ENCODE measurements at regions not wholly inside any gene's neighbourhood (a gene's known extent, or its start where the extent isn't known, plus 50 kb on each side); places are given as distances from the start of the nearest gene placed in this dataset.

DNA sequence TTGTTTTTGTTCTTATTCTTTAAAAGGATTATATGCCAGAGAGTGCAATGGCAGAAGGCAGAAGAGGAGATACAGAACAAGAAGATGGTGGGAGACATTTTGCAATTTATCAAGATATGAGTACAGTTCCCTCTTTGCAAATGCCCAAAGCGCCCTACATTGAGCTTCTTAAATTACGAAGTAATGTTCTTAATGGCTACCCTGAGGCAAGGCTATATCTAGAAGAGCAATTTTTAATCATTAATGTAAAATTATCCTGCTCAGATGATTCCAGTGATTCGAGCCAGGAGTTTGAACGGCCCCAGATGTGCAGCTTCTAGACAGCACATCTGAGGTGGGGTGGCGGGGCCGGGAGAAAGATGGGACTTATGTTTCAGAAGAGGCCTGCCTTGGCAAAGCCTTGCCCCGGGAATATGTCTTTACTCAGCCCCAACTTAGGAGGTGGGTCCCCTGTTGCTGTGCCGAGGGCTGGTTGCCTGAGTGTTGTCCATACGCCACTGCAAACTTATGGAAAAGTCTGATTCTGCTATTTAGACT is 84.9 kb upstream of the MLN start:
- Histone ChIP-seq H4K20me1 (ENCODE audit: control insufficient read depth, insufficient read depth, insufficient read length) (no peaks in the 10 kb centered on the region), H3K18ac (ENCODE audit: insufficient read length, low read depth, low read length) (no peak overlapping the region), H3K9me3 (ENCODE audit: control insufficient read depth, low read depth, low read length) (no peaks in the 10 kb centered on the region), H3K23me2 (ENCODE audit: insufficient read length, low read depth, low read length, poor library complexity, severe bottlenecking) (no peaks in the 10 kb centered on the region), H3K4me1 (ENCODE audit: insufficient read depth, low read length) (no peaks in the 10 kb centered on the region), H3K79me1 (ENCODE audit: insufficient read depth, low read depth, low read length, poor library complexity, severe bottlenecking) (no peaks in the 10 kb centered on the region), H2BK20ac (ENCODE audit: low read depth, low read length, poor library complexity, severe bottlenecking) (no peak overlapping the region), H3K27ac (ENCODE audit: insufficient read length, low read depth, low read length) (no peak overlapping the region), H4K5ac (ENCODE audit: insufficient read length, low read depth, low read length) (no peak overlapping the region), H3K56ac (ENCODE audit: insufficient read length, low read depth, low read length) (no peak overlapping the region), H2AK5ac (ENCODE audit: insufficient read length, low read length) (no peak overlapping the region), H4K8ac (replicated peaks; ENCODE audit: insufficient read length, low read depth, low read length) (no peak overlapping the region), H4K91ac (ENCODE audit: insufficient read length, low read depth, low read length) (no peak overlapping the region), H2BK5ac (ENCODE audit: insufficient read length, low read length) (no peak overlapping the region), H3K27me3 (ENCODE audit: insufficient read depth, low read length) (no peaks in the 10 kb centered on the region), H3T11ph (ENCODE audit: low read length) (no peak overlapping the region), H3K4me2 (ENCODE audit: insufficient read depth, insufficient read length, low read length) (no peak overlapping the region), H3K14ac (ENCODE audit: insufficient read depth, low read length) (no peak overlapping the region), H2AFZ (ENCODE audit: low read length) (no peak overlapping the region), H2BK12ac (ENCODE audit: insufficient read length, low read depth, low read length) (no peak overlapping the region), H3K4ac (ENCODE audit: low read depth, low read length) (no peak overlapping the region), H3K23ac (ENCODE audit: insufficient read length, low read depth, low read length) (no peak overlapping the region), H2BK120ac (ENCODE audit: low read depth, low read length, poor library complexity, severe bottlenecking) (no peak overlapping the region), H2BK15ac (ENCODE audit: low read depth, low read length) (no peak overlapping the region), H3K9ac (ENCODE audit: extremely low read depth, insufficient read length, low read length) (no peak overlapping the region), H3K79me2 (ENCODE audit: insufficient read depth, low read length) (no peaks in the 10 kb centered on the region)
- Mint-ChIP-seq H3K9me3 (no peaks in the 10 kb centered on the region), H3K27ac (no peak overlapping the region), H3K4me1 (peaks cover 14% of the 10 kb centered on the region in 2 experiments), H3K4me3 (no peak overlapping the region), H3K36me3 (ENCODE audit: insufficient read depth in 1 of 3, low read depth in 3 of 3) (no peaks in the 10 kb centered on the region), H3K27me3 (ENCODE audit: low read depth) (peaks cover 31% of the 10 kb centered on the region)
- DNase-seq: no peak
- WGBS (ENCODE audit: extremely low coverage, insufficient read length, low lambda C conversion rate): no CpG with 5 or more reads among the region's 9 CpGs
- TF ChIP-seq, protein P1, sequence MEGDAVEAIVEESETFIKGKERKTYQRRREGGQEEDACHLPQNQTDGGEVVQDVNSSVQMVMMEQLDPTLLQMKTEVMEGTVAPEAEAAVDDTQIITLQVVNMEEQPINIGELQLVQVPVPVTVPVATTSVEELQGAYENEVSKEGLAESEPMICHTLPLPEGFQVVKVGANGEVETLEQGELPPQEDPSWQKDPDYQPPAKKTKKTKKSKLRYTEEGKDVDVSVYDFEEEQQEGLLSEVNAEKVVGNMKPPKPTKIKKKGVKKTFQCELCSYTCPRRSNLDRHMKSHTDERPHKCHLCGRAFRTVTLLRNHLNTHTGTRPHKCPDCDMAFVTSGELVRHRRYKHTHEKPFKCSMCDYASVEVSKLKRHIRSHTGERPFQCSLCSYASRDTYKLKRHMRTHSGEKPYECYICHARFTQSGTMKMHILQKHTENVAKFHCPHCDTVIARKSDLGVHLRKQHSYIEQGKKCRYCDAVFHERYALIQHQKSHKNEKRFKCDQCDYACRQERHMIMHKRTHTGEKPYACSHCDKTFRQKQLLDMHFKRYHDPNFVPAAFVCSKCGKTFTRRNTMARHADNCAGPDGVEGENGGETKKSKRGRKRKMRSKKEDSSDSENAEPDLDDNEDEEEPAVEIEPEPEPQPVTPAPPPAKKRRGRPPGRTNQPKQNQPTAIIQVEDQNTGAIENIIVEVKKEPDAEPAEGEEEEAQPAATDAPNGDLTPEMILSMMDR (conservative IDR thresholded peaks at IDR 0.05): no peak

All from H9 (cell line).